ENCODE measurements at regions not wholly inside any gene's neighbourhood (a gene's known extent, or its start where the extent isn't known, plus 50 kb on each side); places are given as distances from the start of the nearest gene placed in this dataset.

GRCh38 chr3:40939741-40940130 is 259.6 kb upstream of the CTNNB1 start:
- TF ChIP-seq CTCF (IDR thresholded peaks at IDR 0.05) (no peak), POLR2AphosphoS5 (IDR thresholded peaks at IDR 0.05) (no peak)
